ENCODE measurements at regions not wholly inside any gene's neighbourhood (a gene's known extent, or its start where the extent isn't known, plus 50 kb on each side); places are given as distances from the start of the nearest gene placed in this dataset.
A peak's percentile ranks its signal among the peaks of the same experiment; 100 is the strongest.
"Not testable (repeated sequence)": the region's sequence is repeated elsewhere in the genome, so short reads cannot be mapped to it uniquely, and the experiment has no call there.

- ATAC-seq = no peak
- H3K4me3 Mint-ChIP-seq = no peak overlapping the region
- no peak for DNase-seq
- peaks cover 4% of the 10 kb centered on the region for H3K9me3 Mint-ChIP-seq
- H3K4me1 Mint-ChIP-seq (ENCODE audit: low read depth) = no peaks in the 10 kb centered on the region
- peaks cover 12% of the 10 kb centered on the region for H3K27me3 Mint-ChIP-seq (ENCODE audit: low read depth)
- no peaks in the 10 kb centered on the region for H3K36me3 Mint-ChIP-seq (ENCODE audit: insufficient read depth)
Observed at GRCh38 chr15:38795471-38796245, 231.0 kb upstream of the RASGRP1 start.

GRCh38 chr15:38796589-38796988 lies 232.0 kb upstream of the RASGRP1 start:
- ATAC-seq = no peak
- Mint-ChIP-seq H3K27me3 (ENCODE audit: low read depth) (peaks cover 13% of the 10 kb centered on the region), H3K4me1 (ENCODE audit: low read depth) (no peaks in the 10 kb centered on the region), H3K4me3 (no peak overlapping the region), H3K9me3 (peaks cover 4% of the 10 kb centered on the region), H3K36me3 (ENCODE audit: insufficient read depth) (no peaks in the 10 kb centered on the region)
- no peak for DNase-seq

DNA sequence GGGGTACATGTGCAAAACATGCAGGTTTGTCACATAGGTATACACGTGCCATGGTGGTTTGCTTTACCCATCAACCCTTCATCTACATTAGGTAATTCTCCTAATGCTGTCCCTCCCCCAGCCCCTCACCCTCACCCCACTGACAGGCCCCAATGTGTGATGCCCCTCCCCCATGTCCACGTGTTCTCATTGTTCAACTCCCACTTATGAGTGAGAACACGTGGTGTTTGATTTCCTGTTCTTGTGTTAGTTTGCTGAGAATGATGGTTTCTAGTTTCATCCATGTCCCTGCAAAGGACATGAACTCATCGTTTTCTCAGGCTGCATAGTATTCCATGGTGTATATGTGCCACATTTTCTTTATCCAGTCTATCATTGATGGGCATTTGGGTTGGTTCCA lies 232.9 kb upstream of the RASGRP1 start:
- H3K4me1 Mint-ChIP-seq (ENCODE audit: low read depth); H3K4me3 Mint-ChIP-seq; DNase-seq; ATAC-seq; H3K9me3 Mint-ChIP-seq; H3K36me3 Mint-ChIP-seq (ENCODE audit: insufficient read depth): not testable (repeated sequence)
- H3K27me3 Mint-ChIP-seq (ENCODE audit: low read depth) = peaks cover 22% of the 10 kb centered on the region

GRCh38 chr15:38799202-38799601 lies 234.6 kb upstream of the RASGRP1 start:
- not testable (repeated sequence) for H3K36me3 Mint-ChIP-seq (ENCODE audit: insufficient read depth); H3K4me1 Mint-ChIP-seq (ENCODE audit: low read depth); H3K9me3 Mint-ChIP-seq; H3K4me3 Mint-ChIP-seq; DNase-seq; ATAC-seq
- H3K27me3 Mint-ChIP-seq (ENCODE audit: low read depth) = peaks cover 25% of the 10 kb centered on the region

- H3K9me3 Mint-ChIP-seq = no peaks in the 10 kb centered on the region
- H3K4me1 Mint-ChIP-seq (ENCODE audit: low read depth) = no peaks in the 10 kb centered on the region
- ATAC-seq = no peak
- no peaks in the 10 kb centered on the region for H3K36me3 Mint-ChIP-seq (ENCODE audit: insufficient read depth)
- DNase-seq = no peak
- no peaks in the 10 kb centered on the region for H3K27me3 Mint-ChIP-seq (ENCODE audit: low read depth)
- no peak overlapping the region for H3K4me3 Mint-ChIP-seq
Observed at GRCh38 chr15:38809621-38810020, 245.0 kb upstream of the RASGRP1 start.

DNA sequence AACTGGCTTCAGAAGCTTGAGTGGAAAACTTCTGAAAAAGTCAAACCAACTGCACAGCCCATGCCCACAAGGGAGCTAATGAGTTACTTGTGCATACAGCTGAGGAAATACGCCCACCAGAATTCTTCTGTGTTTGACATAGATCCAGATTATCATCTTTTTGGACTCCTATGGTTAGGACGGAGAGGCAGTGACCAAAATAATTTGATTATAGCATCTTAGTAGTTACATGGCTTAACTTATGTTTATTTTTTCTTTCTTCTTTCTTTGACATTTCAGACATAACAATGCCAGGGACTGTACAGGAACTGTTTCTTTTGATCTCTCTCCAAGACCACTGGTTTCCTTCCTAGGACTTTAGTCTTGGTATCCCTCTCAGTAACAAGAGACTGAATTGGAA lies 246.1 kb upstream of the RASGRP1 start:
- Mint-ChIP-seq H3K4me1 (ENCODE audit: low read depth) (no peaks in the 10 kb centered on the region), H3K4me3 (no peak overlapping the region), H3K36me3 (ENCODE audit: insufficient read depth) (no peaks in the 10 kb centered on the region), H3K9me3 (no peaks in the 10 kb centered on the region), H3K27me3 (ENCODE audit: low read depth) (peaks cover 2% of the 10 kb centered on the region)
- ATAC-seq (no peak), DNase-seq (no peak)

DNA sequence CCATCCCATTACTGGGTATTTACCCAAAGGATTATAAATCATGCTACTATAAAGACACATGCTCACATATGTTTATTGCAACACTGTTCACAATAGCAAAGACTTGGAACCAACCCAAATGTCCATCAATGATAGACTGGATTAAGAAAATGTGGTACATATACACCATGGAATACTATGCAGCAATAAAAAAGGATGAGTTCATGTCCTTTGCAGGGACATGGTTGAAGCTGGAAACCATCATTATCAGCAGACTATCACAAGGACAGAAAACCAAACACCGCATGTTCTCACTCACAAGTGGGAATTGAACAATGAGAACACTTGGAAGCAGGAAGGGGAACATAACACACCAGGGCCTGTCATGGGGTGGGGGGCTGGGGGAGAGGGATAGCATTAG lies 249.6 kb upstream of the RASGRP1 start:
- not testable (repeated sequence) for H3K4me3 Mint-ChIP-seq; ATAC-seq; H3K4me1 Mint-ChIP-seq (ENCODE audit: low read depth); H3K27me3 Mint-ChIP-seq (ENCODE audit: low read depth); DNase-seq; H3K36me3 Mint-ChIP-seq (ENCODE audit: insufficient read depth); H3K9me3 Mint-ChIP-seq

GRCh38 chr15:38814891-38815290 lies 250.3 kb upstream of the RASGRP1 start:
- Mint-ChIP-seq H3K4me1 (ENCODE audit: low read depth) (peaks cover 5% of the 10 kb centered on the region), H3K36me3 (ENCODE audit: insufficient read depth) (no peaks in the 10 kb centered on the region), H3K27me3 (ENCODE audit: low read depth) (peaks cover 2% of the 10 kb centered on the region), H3K4me3 (no peak overlapping the region), H3K9me3 (no peaks in the 10 kb centered on the region)
- DNase-seq (no peak), ATAC-seq (no peak)

GRCh38 chr15:38817427-38818156 lies 253.0 kb upstream of the RASGRP1 start:
- Mint-ChIP-seq H3K4me3 (no peak overlapping the region), H3K36me3 (ENCODE audit: insufficient read depth) (no peaks in the 10 kb centered on the region), H3K27me3 (ENCODE audit: low read depth) (peaks cover 2% of the 10 kb centered on the region), H3K9me3 (no peaks in the 10 kb centered on the region), H3K4me1 (ENCODE audit: low read depth) (peaks cover 5% of the 10 kb centered on the region)
- ATAC-seq = peak; percentile 85 to 94
- peak; percentile 79 for DNase-seq

DNA sequence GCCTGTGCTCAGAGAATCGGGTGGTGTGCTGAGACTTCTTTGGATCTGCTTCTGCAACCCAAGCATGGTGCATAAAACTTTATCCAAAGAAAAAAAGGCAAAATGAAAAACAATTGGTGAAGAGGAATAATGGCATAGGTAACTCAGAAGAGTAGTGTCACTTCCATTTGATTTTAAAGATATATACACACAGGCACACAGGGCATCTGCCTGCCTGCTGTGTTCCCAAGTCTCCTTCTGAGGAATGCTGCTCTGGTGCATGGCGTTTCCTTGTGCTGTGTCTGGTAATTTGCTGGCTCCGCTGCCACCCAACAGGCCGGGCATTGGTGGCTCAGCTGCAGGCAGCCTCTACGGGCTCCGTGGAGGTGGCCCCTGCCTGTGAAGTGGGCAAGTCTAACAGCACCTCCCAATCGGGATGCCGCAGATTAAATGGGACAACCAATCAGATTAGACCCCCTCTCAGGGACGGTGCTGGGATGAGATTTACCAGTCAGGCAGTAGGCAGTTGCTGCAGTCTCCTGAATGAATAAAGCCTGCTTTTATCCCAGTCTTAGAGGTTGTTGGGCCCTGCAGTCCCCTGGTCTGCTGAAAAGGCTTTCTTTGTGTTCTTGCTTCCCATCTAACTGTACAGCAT lies 253.7 kb upstream of the RASGRP1 start:
- H3K27me3 Mint-ChIP-seq (ENCODE audit: low read depth) = peaks cover 2% of the 10 kb centered on the region

GRCh38 chr15:38819387-38819950 lies 254.9 kb upstream of the RASGRP1 start:
- ATAC-seq (no peak), DNase-seq (no peak)
- Mint-ChIP-seq H3K4me1 (ENCODE audit: low read depth) (peaks cover 5% of the 10 kb centered on the region), H3K27me3 (ENCODE audit: low read depth) (peaks cover 2% of the 10 kb centered on the region), H3K4me3 (no peak overlapping the region), H3K9me3 (no peaks in the 10 kb centered on the region), H3K36me3 (ENCODE audit: insufficient read depth) (no peaks in the 10 kb centered on the region)

More for the DNA sequence above, 253.7 kb upstream of the RASGRP1 start:
- ATAC-seq = no peak
- Mint-ChIP-seq H3K9me3 (no peaks in the 10 kb centered on the region), H3K4me1 (ENCODE audit: low read depth) (peaks cover 5% of the 10 kb centered on the region), H3K36me3 (ENCODE audit: insufficient read depth) (no peaks in the 10 kb centered on the region), H3K4me3 (no peak overlapping the region)
- no peak for DNase-seq

- Mint-ChIP-seq H3K27me3 (ENCODE audit: low read depth) (peaks cover 3% of the 10 kb centered on the region), H3K9me3 (no peaks in the 10 kb centered on the region), H3K36me3 (ENCODE audit: insufficient read depth) (no peaks in the 10 kb centered on the region), H3K4me1 (ENCODE audit: low read depth) (no peaks in the 10 kb centered on the region), H3K4me3 (no peak overlapping the region)
- ATAC-seq (no peak), DNase-seq (no peak)
Observed at GRCh38 chr15:38823263-38823662, 258.6 kb upstream of the RASGRP1 start.

- Mint-ChIP-seq H3K9me3 (no peaks in the 10 kb centered on the region), H3K4me3 (no peak overlapping the region)
Observed at GRCh38 chr15:38824719-38825118, 260.1 kb upstream of the RASGRP1 start.

GRCh38 chr15:38826880-38827279 lies 262.3 kb upstream of the RASGRP1 start:
- no peaks in the 10 kb centered on the region for H3K4me1 Mint-ChIP-seq (ENCODE audit: low read depth)
- H3K36me3 Mint-ChIP-seq (ENCODE audit: insufficient read depth) = no peaks in the 10 kb centered on the region
- H3K9me3 Mint-ChIP-seq = peaks cover under 1% of the 10 kb centered on the region
- H3K27me3 Mint-ChIP-seq (ENCODE audit: low read depth) = peaks cover 7% of the 10 kb centered on the region
- ATAC-seq = no peak
- no peak overlapping the region for H3K4me3 Mint-ChIP-seq
- DNase-seq = no peak

More at GRCh38 chr15:38824719-38825118, 260.1 kb upstream of the RASGRP1 start:
- Mint-ChIP-seq H3K4me1 (ENCODE audit: low read depth) (no peaks in the 10 kb centered on the region), H3K27me3 (ENCODE audit: low read depth) (peaks cover 7% of the 10 kb centered on the region), H3K36me3 (ENCODE audit: insufficient read depth) (no peaks in the 10 kb centered on the region)
- no peak for DNase-seq
- ATAC-seq = no peak
